AG04450 (cell line): ENCODE measurements at regions not wholly inside any gene's neighbourhood (a gene's known extent, or its start where the extent isn't known, plus 50 kb on each side); places are given as distances from the start of the nearest gene placed in this dataset.

Source experiments
- CTCF ChIA-PET: fragments of 300-600, 350-600 bp; formaldehyde crosslinking; extraction: SDS; loops from one replicate; lab custom pipeline; 2022; ENCODE audit warnings: antibody characterized with exemption, inconsistent platforms; lab: Charles Lee
- POLR2A ChIA-PET: fragments of 350-600 bp; formaldehyde crosslinking; extraction: SDS; loops from one replicate; lab custom pipeline; 2021; ENCODE audit warnings: antibody characterized with exemption, inconsistent platforms; lab: Yijun Ruan, JAX
- DNase-seq: peaks from one replicate; pipeline ENCODE4 v3.0.0-alpha.2; 2011; ENCODE audit warnings: low read depth, low spot score
- H3K27ac ChIP-seq: one replicate; pipeline ENCODE4 v1.5.1; 2012; ENCODE audit warnings: low read depth, low read length, control low read depth
- H3K27me3 ChIP-seq: one replicate; pipeline ENCODE4 v1.6.0; 2012; ENCODE audit warnings: low read length; ENCODE audit not compliant: control insufficient read depth, insufficient read depth
- H3K4me3 ChIP-seq: 2 replicates; pipeline ENCODE4 v1.5.1; 2011; ENCODE audit warnings: mild to moderate bottlenecking, low read depth, low read length, control low read depth
- H3K9me3 ChIP-seq: 2 replicates; pipeline ENCODE4 v1.5.1; 2012; ENCODE audit warnings: low read length; ENCODE audit not compliant: control insufficient read depth, insufficient read depth
- TF ChIP-seq, protein P1 (sequence below): IDR thresholded peaks from 2 replicates; pipeline ENCODE4 v1.5.1; 2011; ENCODE audit warnings: low read depth, low read length, control low read depth, inconsistent platforms

DNA sequence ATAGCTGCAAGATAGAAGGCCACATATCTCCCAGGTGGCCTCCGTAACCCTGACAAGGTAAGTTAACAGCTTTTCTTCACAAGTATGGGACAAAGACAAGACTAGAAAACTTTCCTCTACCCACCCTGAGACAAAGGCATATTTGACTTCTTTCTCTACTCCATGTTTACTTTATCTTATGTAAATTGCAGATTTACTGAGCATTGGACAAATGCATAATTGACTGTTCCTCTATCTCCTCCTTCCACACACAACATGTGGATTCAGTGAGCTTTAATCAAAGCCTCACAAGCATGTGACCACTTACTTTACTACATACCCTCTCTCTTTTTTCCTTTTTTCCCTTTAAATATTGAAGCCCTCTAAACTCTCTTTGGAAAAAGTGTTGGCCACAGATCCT is 289.1 kb upstream of the TMTC1 start:
- ChIA-PET CTCF (no interaction called here), POLR2A (interaction anchor here (0.7 kb wide), 1 partner anchor 104 kb away, joined by 3 read pairs; no protein-coding TSS in a partner anchor)

DNA sequence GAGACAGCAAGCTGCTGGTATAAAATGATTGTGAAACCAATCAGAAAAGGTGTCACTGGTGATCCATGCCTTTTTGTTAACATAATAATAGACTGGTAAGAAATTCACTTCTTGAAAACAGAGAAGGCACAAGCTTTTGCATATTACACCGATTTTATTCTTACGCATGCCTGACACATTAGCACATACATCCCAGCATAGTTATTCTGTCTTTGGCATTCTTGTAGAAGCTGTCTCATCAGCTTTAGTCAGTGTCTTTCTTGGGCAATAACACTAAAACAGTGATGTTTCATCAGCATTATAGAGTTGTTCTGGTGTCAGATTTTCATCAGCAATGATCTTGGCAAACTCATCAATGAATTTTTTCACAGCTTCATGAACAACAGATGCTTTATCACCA is 283.4 kb upstream of the TMTC1 start:
- no peak overlapping the region for H3K4me3 ChIP-seq
- no peaks in the 10 kb centered on the region for H3K27me3 ChIP-seq
- CTCF ChIA-PET, result no interaction called here
- POLR2A ChIA-PET, result no interaction called here
- no peak for DNase-seq
- no peaks in the 10 kb centered on the region for H3K9me3 ChIP-seq
- H3K27ac ChIP-seq, result no peak overlapping the region
- TF ChIP-seq, protein P1, sequence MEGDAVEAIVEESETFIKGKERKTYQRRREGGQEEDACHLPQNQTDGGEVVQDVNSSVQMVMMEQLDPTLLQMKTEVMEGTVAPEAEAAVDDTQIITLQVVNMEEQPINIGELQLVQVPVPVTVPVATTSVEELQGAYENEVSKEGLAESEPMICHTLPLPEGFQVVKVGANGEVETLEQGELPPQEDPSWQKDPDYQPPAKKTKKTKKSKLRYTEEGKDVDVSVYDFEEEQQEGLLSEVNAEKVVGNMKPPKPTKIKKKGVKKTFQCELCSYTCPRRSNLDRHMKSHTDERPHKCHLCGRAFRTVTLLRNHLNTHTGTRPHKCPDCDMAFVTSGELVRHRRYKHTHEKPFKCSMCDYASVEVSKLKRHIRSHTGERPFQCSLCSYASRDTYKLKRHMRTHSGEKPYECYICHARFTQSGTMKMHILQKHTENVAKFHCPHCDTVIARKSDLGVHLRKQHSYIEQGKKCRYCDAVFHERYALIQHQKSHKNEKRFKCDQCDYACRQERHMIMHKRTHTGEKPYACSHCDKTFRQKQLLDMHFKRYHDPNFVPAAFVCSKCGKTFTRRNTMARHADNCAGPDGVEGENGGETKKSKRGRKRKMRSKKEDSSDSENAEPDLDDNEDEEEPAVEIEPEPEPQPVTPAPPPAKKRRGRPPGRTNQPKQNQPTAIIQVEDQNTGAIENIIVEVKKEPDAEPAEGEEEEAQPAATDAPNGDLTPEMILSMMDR, result no peak

More for the DNA sequence above, 289.1 kb upstream of the TMTC1 start:
- Histone ChIP-seq H3K4me3 (no peak overlapping the region), H3K27ac (no peak overlapping the region), H3K27me3 (no peaks in the 10 kb centered on the region), H3K9me3 (no peaks in the 10 kb centered on the region)
- DNase-seq, result no peak
- TF ChIP-seq, protein P1, result no peak

DNA sequence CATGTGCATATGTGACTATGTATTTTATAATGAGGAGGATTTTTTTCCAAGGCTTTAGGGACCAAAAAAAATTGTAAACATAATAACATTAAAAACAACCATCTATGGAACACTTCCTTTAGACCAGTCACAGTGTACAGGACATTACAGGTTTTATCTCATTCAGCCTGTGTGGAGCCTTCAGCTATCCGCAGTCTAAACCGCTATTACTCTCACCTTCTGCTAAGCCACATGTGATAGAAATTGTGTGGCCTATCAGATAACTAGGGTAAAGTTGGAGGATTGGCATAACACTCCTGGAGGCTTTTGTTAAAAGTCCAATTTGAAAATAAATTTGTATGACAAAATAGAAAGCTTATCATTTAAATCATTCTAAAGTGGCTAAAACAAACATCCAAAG is 281.2 kb upstream of the TMTC1 start:
- no peak for DNase-seq
- H3K4me3 ChIP-seq, result no peak overlapping the region

DNA sequence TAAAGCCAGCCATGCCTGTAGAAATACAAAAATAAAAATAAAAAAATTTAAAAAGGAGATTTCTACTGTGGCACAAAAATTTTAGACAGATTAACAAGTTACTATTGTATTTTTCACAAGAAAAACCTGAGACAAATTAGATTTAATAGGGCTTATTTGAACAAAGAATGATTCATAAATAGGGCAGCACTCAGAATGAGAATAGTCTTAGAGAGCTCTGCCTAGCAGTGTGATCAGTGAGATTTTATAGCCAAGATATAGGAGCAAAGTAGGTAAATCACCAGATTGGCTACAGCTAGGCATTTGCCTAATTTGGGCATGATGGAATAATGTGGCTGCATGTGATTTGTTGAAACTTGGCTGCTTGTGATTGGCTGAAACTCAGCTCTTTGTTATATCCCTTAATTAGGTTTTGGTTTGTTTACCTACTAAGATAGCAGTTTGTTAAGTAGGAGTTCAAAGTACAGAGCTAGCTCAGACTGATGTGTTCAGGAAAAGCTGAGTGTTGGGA is 279.7 kb upstream of the TMTC1 start:
- H3K9me3 ChIP-seq, result no peaks in the 10 kb centered on the region
- ChIA-PET POLR2A (no interaction called here), CTCF (no interaction called here)

More for the DNA sequence above, 281.2 kb upstream of the TMTC1 start:
- ChIA-PET CTCF (no interaction called here), POLR2A (no interaction called here)
- Histone ChIP-seq H3K27ac (no peak overlapping the region), H3K9me3 (no peaks in the 10 kb centered on the region), H3K27me3 (no peaks in the 10 kb centered on the region)
- TF ChIP-seq, protein P1, result no peak

DNA sequence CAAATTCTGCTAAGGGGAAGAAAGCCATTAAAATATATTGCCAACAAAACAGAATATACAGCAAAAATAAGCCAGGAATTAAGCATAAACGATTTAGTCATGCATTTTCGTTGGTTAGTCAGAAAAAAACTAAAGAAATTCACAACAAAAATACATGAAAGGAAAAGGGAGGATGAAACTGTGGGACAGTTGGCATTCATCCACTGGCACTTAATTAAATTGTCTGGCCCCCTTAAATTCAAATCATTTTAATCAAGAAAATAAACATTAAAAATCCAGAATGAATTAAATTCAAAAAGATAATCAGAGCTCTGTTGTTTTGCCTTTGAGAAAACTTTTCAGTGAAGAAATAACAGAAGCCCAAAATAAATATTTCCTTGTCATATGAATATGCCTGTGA is 264.6 kb upstream of the TMTC1 start:
- POLR2A ChIA-PET, result no interaction called here
- no peaks in the 10 kb centered on the region for H3K9me3 ChIP-seq
- no peak overlapping the region for H3K27ac ChIP-seq
- CTCF ChIA-PET, result interaction anchor here (0.6 kb wide), 1 partner anchor 391 kb away, joined by 4 read pairs; no protein-coding TSS in a partner anchor
- H3K27me3 ChIP-seq, result no peaks in the 10 kb centered on the region
- no peak overlapping the region for H3K4me3 ChIP-seq
- no peak for DNase-seq
- TF ChIP-seq, protein P1, result no peak

More for the DNA sequence above, 279.7 kb upstream of the TMTC1 start:
- TF ChIP-seq, protein P1, result no peak
- Histone ChIP-seq H3K27ac (no peak overlapping the region), H3K4me3 (no peak overlapping the region), H3K27me3 (no peaks in the 10 kb centered on the region)
- DNase-seq, result no peak
